ENCODE measurements at regions not wholly inside any gene's neighbourhood (a gene's known extent, or its start where the extent isn't known, plus 50 kb on each side); places are given as distances from the start of the nearest gene placed in this dataset.

DNA sequence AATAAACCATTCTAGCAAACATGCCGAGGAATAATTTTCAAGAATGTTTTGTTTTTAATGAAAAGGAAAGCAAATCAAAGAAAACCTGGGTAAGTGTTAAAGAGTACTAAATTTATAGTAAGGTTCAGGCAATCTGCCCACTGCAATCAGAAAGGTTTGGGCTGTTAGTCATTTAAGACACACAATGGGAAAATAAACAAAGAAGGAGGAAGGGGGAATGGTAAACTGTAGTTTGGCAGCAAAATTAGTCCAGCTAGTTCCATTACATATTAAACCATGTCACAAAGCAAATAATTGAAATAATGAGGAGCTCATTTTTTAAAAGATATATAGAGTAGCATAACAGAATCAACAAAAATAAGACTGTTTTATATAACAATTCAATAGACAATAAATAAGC is 87.5 kb upstream of the COPS8 start:
- no peaks in the 10 kb centered on the region for H3F3A ChIP-seq (replicated peaks; ENCODE audit: insufficient read depth)
- H3K27me3 ChIP-seq (ENCODE audit: insufficient read depth) = peaks cover 7% of the 10 kb centered on the region; the same call in 1 of the 2 replicates
- no peak overlapping the region for H3K4me3 ChIP-seq (ENCODE audit: low read depth in 2 of 2, low read length in 1 of 2)
- no peak overlapping the region for H3K9ac ChIP-seq
- H3K4me2 ChIP-seq = no peak overlapping the region
- no peaks in the 10 kb centered on the region for H4K20me1 ChIP-seq (ENCODE audit: insufficient read depth)
- 0% methylated on average over 1 of the region's 1 CpG for WGBS (ENCODE audit: low lambda C conversion rate)
- no peaks in the 10 kb centered on the region for H3K79me2 ChIP-seq (ENCODE audit: insufficient read depth)
- H3K27ac ChIP-seq (ENCODE audit: low read depth in 2 of 2, low read length in 1 of 2) = no peak overlapping the region
- no peaks in the 10 kb centered on the region for H3K36me3 ChIP-seq (replicated peaks in 1 of 2; ENCODE audit: control insufficient read depth in 1 of 2, insufficient read depth in 2 of 2, low read length in 1 of 2)
- no peaks in the 10 kb centered on the region for H3K9me2 ChIP-seq
- H2AFZ ChIP-seq (ENCODE audit: low read depth) = no peak overlapping the region
- POLR2A ChIA-PET = no interaction called here
- CTCF ChIA-PET = interaction anchor here (0.6 to 1.3 kb wide), 2 partner anchors 29 to 190 kb away, joined by 3 read pairs; no protein-coding TSS in a partner anchor
- H3K4me1 ChIP-seq (ENCODE audit: control insufficient read depth in 1 of 2, insufficient read depth in 2 of 2, low read depth in 1 of 2, low read length in 1 of 2) = no peaks in the 10 kb centered on the region
- no peak for DNase-seq
- TF ChIP-seq TAF1 (IDR thresholded peaks at IDR 0.05; ENCODE audit: borderline replicate concordance, low read depth, low read length) = no peak
- TF ChIP-seq, protein P1, sequence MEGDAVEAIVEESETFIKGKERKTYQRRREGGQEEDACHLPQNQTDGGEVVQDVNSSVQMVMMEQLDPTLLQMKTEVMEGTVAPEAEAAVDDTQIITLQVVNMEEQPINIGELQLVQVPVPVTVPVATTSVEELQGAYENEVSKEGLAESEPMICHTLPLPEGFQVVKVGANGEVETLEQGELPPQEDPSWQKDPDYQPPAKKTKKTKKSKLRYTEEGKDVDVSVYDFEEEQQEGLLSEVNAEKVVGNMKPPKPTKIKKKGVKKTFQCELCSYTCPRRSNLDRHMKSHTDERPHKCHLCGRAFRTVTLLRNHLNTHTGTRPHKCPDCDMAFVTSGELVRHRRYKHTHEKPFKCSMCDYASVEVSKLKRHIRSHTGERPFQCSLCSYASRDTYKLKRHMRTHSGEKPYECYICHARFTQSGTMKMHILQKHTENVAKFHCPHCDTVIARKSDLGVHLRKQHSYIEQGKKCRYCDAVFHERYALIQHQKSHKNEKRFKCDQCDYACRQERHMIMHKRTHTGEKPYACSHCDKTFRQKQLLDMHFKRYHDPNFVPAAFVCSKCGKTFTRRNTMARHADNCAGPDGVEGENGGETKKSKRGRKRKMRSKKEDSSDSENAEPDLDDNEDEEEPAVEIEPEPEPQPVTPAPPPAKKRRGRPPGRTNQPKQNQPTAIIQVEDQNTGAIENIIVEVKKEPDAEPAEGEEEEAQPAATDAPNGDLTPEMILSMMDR (IDR thresholded peaks at IDR 0.05) = no peak
- TF ChIP-seq, protein P2, sequence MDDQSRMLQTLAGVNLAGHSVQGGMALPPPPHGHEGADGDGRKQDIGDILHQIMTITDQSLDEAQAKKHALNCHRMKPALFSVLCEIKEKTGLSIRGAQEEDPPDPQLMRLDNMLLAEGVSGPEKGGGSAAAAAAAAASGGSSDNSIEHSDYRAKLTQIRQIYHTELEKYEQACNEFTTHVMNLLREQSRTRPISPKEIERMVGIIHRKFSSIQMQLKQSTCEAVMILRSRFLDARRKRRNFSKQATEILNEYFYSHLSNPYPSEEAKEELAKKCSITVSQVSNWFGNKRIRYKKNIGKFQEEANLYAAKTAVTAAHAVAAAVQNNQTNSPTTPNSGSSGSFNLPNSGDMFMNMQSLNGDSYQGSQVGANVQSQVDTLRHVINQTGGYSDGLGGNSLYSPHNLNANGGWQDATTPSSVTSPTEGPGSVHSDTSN (IDR thresholded peaks at IDR 0.05) = no peak
- no peak for TF ChIP-seq NRF1 (IDR thresholded peaks at IDR 0.05; ENCODE audit: low read depth, low read length)
- TF ChIP-seq, protein P3, sequence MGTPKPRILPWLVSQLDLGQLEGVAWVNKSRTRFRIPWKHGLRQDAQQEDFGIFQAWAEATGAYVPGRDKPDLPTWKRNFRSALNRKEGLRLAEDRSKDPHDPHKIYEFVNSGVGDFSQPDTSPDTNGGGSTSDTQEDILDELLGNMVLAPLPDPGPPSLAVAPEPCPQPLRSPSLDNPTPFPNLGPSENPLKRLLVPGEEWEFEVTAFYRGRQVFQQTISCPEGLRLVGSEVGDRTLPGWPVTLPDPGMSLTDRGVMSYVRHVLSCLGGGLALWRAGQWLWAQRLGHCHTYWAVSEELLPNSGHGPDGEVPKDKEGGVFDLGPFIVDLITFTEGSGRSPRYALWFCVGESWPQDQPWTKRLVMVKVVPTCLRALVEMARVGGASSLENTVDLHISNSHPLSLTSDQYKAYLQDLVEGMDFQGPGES (IDR thresholded peaks at IDR 0.05; ENCODE audit: low read depth, low read length) = no peak
- no peak for TF ChIP-seq GABPA (IDR thresholded peaks at IDR 0.05; ENCODE audit: low read depth)
- no peak for TF ChIP-seq FOXM1 (IDR thresholded peaks at IDR 0.05; ENCODE audit: low read depth)
- no peak for TF ChIP-seq ELF1 (IDR thresholded peaks at IDR 0.05)
- TF ChIP-seq FOSL2 (IDR thresholded peaks at IDR 0.05; ENCODE audit: borderline replicate concordance, low read depth) = no peak
- no peaks in the 10 kb centered on the region for H3K9me3 ChIP-seq

DNA sequence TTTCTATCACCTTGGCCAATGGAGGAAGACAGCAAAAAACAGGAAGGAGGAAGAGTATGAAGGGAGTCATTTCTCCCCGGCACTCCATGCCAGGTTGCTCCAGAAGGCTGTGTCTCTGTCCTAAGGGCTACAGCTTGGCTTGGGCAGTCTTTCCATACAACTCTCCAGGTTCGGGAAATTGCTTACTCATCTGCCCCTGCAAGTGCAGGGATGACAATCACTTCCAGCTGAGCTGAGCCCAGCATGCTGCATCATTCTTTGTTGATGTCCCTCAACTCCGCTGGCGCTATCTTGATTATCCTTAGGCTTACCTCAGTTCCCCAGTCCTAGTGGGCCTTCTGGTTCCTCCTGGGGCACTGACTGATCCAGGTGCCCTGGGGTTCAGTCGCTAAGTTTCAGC is 86.9 kb upstream of the COPS8 start:
- Histone ChIP-seq H3K4me3 (ENCODE audit: low read depth in 2 of 2, low read length in 1 of 2) (no peak overlapping the region), H2AFZ (ENCODE audit: low read depth) (no peak overlapping the region), H3K4me1 (ENCODE audit: control insufficient read depth in 1 of 2, insufficient read depth in 2 of 2, low read depth in 1 of 2, low read length in 1 of 2) (no peaks in the 10 kb centered on the region), H3K27me3 (ENCODE audit: insufficient read depth) (peaks cover 7% of the 10 kb centered on the region; the same call in 1 of the 2 replicates), H3K9me3 (no peaks in the 10 kb centered on the region), H3F3A (replicated peaks; ENCODE audit: insufficient read depth) (no peaks in the 10 kb centered on the region), H4K20me1 (ENCODE audit: insufficient read depth) (no peaks in the 10 kb centered on the region), H3K4me2 (no peak overlapping the region), H3K9ac (no peak overlapping the region), H3K9me2 (no peaks in the 10 kb centered on the region), H3K36me3 (replicated peaks in 1 of 2; ENCODE audit: control insufficient read depth in 1 of 2, insufficient read depth in 2 of 2, low read length in 1 of 2) (no peaks in the 10 kb centered on the region), H3K79me2 (ENCODE audit: insufficient read depth) (no peaks in the 10 kb centered on the region), H3K27ac (ENCODE audit: low read depth in 2 of 2, low read length in 1 of 2) (no peak overlapping the region)
- WGBS (ENCODE audit: low lambda C conversion rate) = 69% methylated on average over 4 of the region's 5 CpGs
- POLR2A ChIA-PET = no interaction called here
- no peak for DNase-seq
- CTCF ChIA-PET = no interaction called here
- TF ChIP-seq ELF1 (IDR thresholded peaks at IDR 0.05) (no peak), NFIC (IDR thresholded peaks at IDR 0.05; ENCODE audit: borderline replicate concordance) (no peak), NRF1 (IDR thresholded peaks at IDR 0.05; ENCODE audit: low read depth, low read length) (no peak), CHD2 (IDR thresholded peaks at IDR 0.05; ENCODE audit: low read length, partially characterized antibody) (no peak), RFX5 (IDR thresholded peaks at IDR 0.05; ENCODE audit: low read length) (no peak), TEAD4 (IDR thresholded peaks at IDR 0.05; ENCODE audit: borderline replicate concordance, insufficient read depth) (no peak), RCOR1 (IDR thresholded peaks at IDR 0.05; ENCODE audit: low read length) (no peak), GATA2 (CRISPR knock-in tag; IDR thresholded peaks at IDR 0.05) (no peak), SIN3A (IDR thresholded peaks at IDR 0.05; ENCODE audit: borderline replicate concordance, low read depth, low read length) (no peak)
- TF ChIP-seq, protein P2 (IDR thresholded peaks at IDR 0.05) = no peak
- TF ChIP-seq, protein P4, sequence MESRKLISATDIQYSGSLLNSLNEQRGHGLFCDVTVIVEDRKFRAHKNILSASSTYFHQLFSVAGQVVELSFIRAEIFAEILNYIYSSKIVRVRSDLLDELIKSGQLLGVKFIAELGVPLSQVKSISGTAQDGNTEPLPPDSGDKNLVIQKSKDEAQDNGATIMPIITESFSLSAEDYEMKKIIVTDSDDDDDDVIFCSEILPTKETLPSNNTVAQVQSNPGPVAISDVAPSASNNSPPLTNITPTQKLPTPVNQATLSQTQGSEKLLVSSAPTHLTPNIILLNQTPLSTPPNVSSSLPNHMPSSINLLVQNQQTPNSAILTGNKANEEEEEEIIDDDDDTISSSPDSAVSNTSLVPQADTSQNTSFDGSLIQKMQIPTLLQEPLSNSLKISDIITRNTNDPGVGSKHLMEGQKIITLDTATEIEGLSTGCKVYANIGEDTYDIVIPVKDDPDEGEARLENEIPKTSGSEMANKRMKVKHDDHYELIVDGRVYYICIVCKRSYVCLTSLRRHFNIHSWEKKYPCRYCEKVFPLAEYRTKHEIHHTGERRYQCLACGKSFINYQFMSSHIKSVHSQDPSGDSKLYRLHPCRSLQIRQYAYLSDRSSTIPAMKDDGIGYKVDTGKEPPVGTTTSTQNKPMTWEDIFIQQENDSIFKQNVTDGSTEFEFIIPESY (IDR thresholded peaks at IDR 0.05; ENCODE audit: borderline replicate concordance, low read depth) = no peak
- TF ChIP-seq, protein P3 (IDR thresholded peaks at IDR 0.05; ENCODE audit: low read depth, low read length) = no peak
